GM21786 (cell line): ENCODE measurements at regions not wholly inside any gene's neighbourhood (a gene's known extent, or its start where the extent isn't known, plus 50 kb on each side); places are given as distances from the start of the nearest gene placed in this dataset.
"Not testable (repeated sequence)": the region's sequence is repeated elsewhere in the genome, so short reads cannot be mapped to it uniquely, and the experiment has no call there.

Experiments
- ATAC-seq: cut with Tn5 transposase; IDR thresholded peaks from one replicate; pipeline ENCODE4 v1.9.1; 2021; ENCODE audit not compliant: unreplicated experiment

GRCh38 chr10:81386817-81387216 is 488.2 kb upstream of the NRG3 start:
- ATAC-seq: no peak

- no peak for ATAC-seq
Measured at GRCh38 chr10:81403451-81403850, 471.5 kb upstream of the NRG3 start.

GRCh38 chr10:81405399-81405798 is 469.6 kb upstream of the NRG3 start:
- ATAC-seq: no peak

GRCh38 chr10:81414038-81414437 is 461.0 kb upstream of the NRG3 start:
- ATAC-seq: no peak

GRCh38 chr10:81426722-81427121 is 448.3 kb upstream of the NRG3 start:
- ATAC-seq: no peak

GRCh38 chr10:81428456-81429134 is 446.4 kb upstream of the NRG3 start:
- no peak for ATAC-seq

- ATAC-seq: no peak
Measured at GRCh38 chr10:81439445-81439844, 435.5 kb upstream of the NRG3 start.

GRCh38 chr10:81441624-81442023 is 433.4 kb upstream of the NRG3 start:
- not testable (repeated sequence) for ATAC-seq

GRCh38 chr10:81444242-81444929 is 430.6 kb upstream of the NRG3 start:
- ATAC-seq: no peak

- no peak for ATAC-seq
Measured at GRCh38 chr10:81450651-81451050, 424.3 kb upstream of the NRG3 start.

- no peak for ATAC-seq
Measured at GRCh38 chr10:81472927-81473470, 402.0 kb upstream of the NRG3 start.

GRCh38 chr10:81473755-81474154 is 401.2 kb upstream of the NRG3 start:
- no peak for ATAC-seq

GRCh38 chr10:81479316-81479715 is 395.7 kb upstream of the NRG3 start:
- no peak for ATAC-seq

- no peak for ATAC-seq
Measured at GRCh38 chr10:81496626-81497025, 378.4 kb upstream of the NRG3 start.

GRCh38 chr10:81498011-81498551 is 376.9 kb upstream of the NRG3 start:
- ATAC-seq: no peak

- no peak for ATAC-seq
Measured at GRCh38 chr10:81502677-81503359, 372.2 kb upstream of the NRG3 start.

- not testable (repeated sequence) for ATAC-seq
Measured at GRCh38 chr10:81505777-81506176, 369.2 kb upstream of the NRG3 start.

GRCh38 chr10:81514811-81515210 is 360.2 kb upstream of the NRG3 start:
- no peak for ATAC-seq

GRCh38 chr10:81520688-81521087 is 354.3 kb upstream of the NRG3 start:
- no peak for ATAC-seq

- ATAC-seq: no peak
Measured at GRCh38 chr10:81524467-81524866, 350.5 kb upstream of the NRG3 start.

- no peak for ATAC-seq
Measured at GRCh38 chr10:81532403-81532802, 342.6 kb upstream of the NRG3 start.

- no peak for ATAC-seq
Measured at GRCh38 chr10:81534991-81535390, 340.0 kb upstream of the NRG3 start.
